ENCODE measurements at regions not wholly inside any gene's neighbourhood (a gene's known extent, or its start where the extent isn't known, plus 50 kb on each side); places are given as distances from the start of the nearest gene placed in this dataset.
"Not testable (repeated sequence)": the region's sequence is repeated elsewhere in the genome, so short reads cannot be mapped to it uniquely, and the experiment has no call there.

GRCh38 chr4:112750749-112751148, 113.8 kb downstream of the LARP7 start:
- H3K27ac ChIP-seq; ATAC-seq (replicated peaks in 6 of 8); H3K4me1 ChIP-seq (replicated peaks in 1 of 2); H3K4me3 ChIP-seq: not testable (repeated sequence)
- 92 to 100% (median 93%) methylated on average over 2 to 3 of the region's 7 CpGs; no CpG with 5 or more reads in 7 of the 10 experiments for WGBS, 10 experiments
- in situ Hi-C loops (cut with MboI; ENCODE audit: low pct_unique_long_range_greater_than_20kb in 2 of 9, low sequenced_read_pairs in 9 of 9, unreplicated experiment in 9 of 9), result loop anchor here in 4 of 9 experiments (25.0 kb wide), 3 partner anchors 113 to 337 kb away; partner anchors contain the start of genes LARP7 (in 1 of the 4) and ZGRF1 (in 1 of the 4)

DNA sequence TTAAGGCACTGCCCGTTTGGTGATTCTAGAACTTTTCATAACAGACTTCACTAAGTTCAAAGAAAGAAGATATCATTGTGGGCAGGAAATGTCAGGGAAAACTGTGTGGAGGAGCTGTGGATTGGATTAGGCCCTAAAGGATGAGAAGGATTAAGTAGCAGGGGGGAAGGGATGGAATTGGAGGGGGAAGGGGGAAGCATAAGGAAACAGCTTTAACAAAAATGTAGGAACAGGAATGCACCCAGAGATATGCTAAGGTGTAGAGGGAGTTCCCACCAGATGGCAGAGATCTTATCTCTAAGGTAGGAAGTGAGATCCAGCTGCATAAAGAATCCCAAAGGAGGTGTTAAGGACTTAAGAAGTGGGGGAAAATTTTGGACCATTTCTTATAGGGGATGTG, 114.5 kb downstream of the LARP7 start:
- Histone ChIP-seq H3K4me3 (no peak overlapping the region), H3K27ac (no peak overlapping the region), H3K4me1 (replicated peaks in 1 of 2) (peaks cover 0 to 5% of the 10 kb centered on the region in 2 donors)
- no peak for ATAC-seq (replicated peaks in 6 of 8)
- WGBS, 10 experiments, result 100% methylated on average over 1 of the region's 1 CpG; no CpG with 5 or more reads in 8 of the 10 experiments
- in situ Hi-C loops (cut with MboI; ENCODE audit: low pct_unique_long_range_greater_than_20kb in 2 of 9, low sequenced_read_pairs in 9 of 9, unreplicated experiment in 9 of 9), result loop anchor here in 4 of 9 experiments (25.0 kb wide), 3 partner anchors 114 to 336 kb away; partner anchors contain the start of genes LARP7 (in 1 of the 4) and ZGRF1 (in 1 of the 4)

GRCh38 chr4:112752061-112752460, 115.1 kb downstream of the LARP7 start:
- in situ Hi-C loops (cut with MboI; ENCODE audit: low pct_unique_long_range_greater_than_20kb in 2 of 9, low sequenced_read_pairs in 9 of 9, unreplicated experiment in 9 of 9), result loop anchor here in 4 of 9 experiments (25.0 kb wide), 3 partner anchors 115 to 335 kb away; partner anchors contain the start of genes LARP7 (in 1 of the 4) and ZGRF1 (in 1 of the 4)
- H3K27ac ChIP-seq, result no peak overlapping the region
- no peak for ATAC-seq (replicated peaks in 6 of 8)

DNA sequence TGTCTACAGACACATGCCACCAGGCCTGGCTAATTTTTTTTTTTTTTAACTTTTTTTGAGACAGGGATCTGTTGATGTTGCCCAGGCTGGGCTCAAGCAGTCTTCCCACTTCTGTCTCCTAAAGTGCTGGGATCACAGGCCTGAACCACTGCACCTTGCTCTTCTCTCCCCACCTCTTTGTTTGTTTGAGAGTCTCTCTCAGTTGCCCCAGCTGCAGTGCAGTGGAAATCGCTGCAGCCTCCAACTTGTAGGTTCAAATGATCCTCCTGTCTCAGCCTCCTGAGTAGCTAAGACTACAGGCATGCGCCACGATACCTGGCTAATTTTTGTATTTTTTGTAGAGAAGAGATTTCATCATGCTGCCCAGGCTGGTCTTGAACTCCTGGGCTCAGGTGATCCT, 115.6 kb downstream of the LARP7 start:
- H3K4me1 ChIP-seq (replicated peaks in 1 of 2), result peaks cover 0 to 5% of the 10 kb centered on the region in 2 donors
- no peak overlapping the region for H3K4me3 ChIP-seq
- WGBS, 10 experiments, result 40 to 100% (median 95%) methylated on average over 1 to 3 of the region's 3 CpGs; no CpG with 5 or more reads in 3 of the 10 experiments
- in situ Hi-C loops (cut with MboI; ENCODE audit: low pct_unique_long_range_greater_than_20kb in 2 of 9, low sequenced_read_pairs in 9 of 9, unreplicated experiment in 9 of 9), result loop anchor here in 4 of 9 experiments (25.0 kb wide), 3 partner anchors 115 to 335 kb away; partner anchors contain the start of genes LARP7 (in 1 of the 4) and ZGRF1 (in 1 of the 4)
- H3K27ac ChIP-seq, result no peak overlapping the region
- no peak for ATAC-seq (replicated peaks in 6 of 8)

More at GRCh38 chr4:112752061-112752460, 115.1 kb downstream of the LARP7 start:
- Histone ChIP-seq H3K4me3 (no peak overlapping the region), H3K4me1 (replicated peaks in 1 of 2) (peaks cover 0 to 5% of the 10 kb centered on the region in 2 donors)
- WGBS, 10 experiments, result 20 to 100% (median 82%) methylated on average over 1 of the region's 1 CpG; no CpG with 5 or more reads in 6 of the 10 experiments

GRCh38 chr4:112753333-112753732, 116.4 kb downstream of the LARP7 start:
- H3K4me1 ChIP-seq (replicated peaks in 1 of 2), result peaks cover 0 to 5% of the 10 kb centered on the region in 2 donors
- in situ Hi-C loops (cut with MboI; ENCODE audit: low pct_unique_long_range_greater_than_20kb in 2 of 9, low sequenced_read_pairs in 9 of 9, unreplicated experiment in 9 of 9), result loop anchor here in 4 of 9 experiments (25.0 kb wide), 3 partner anchors 116 to 334 kb away; partner anchors contain the start of genes LARP7 (in 1 of the 4) and ZGRF1 (in 1 of the 4)
- no peak overlapping the region for H3K4me3 ChIP-seq
- 80 to 100% (median 100%) methylated on average over 1 to 3 of the region's 3 CpGs; no CpG with 5 or more reads in 3 of the 10 experiments for WGBS, 10 experiments
- H3K27ac ChIP-seq, result no peak overlapping the region
- no peak for ATAC-seq (replicated peaks in 6 of 8)

- Histone ChIP-seq H3K4me3 (no peak overlapping the region), H3K4me1 (replicated peaks in 1 of 2) (peaks cover 5 to 6% of the 10 kb centered on the region in 2 donors), H3K27ac (peak overlapping the region in 1 of 2 donors; percentile 63)
- ATAC-seq (replicated peaks in 6 of 8), result peak in 3 of 8 experiments; percentile 35 to 60 (median 38)
- 0 to 100% (median 71%) methylated on average over 1 to 3 of the region's 4 CpGs; no CpG with 5 or more reads in 4 of the 10 experiments for WGBS, 10 experiments
- in situ Hi-C loops (cut with MboI; ENCODE audit: low pct_unique_long_range_greater_than_20kb in 2 of 9, low sequenced_read_pairs in 9 of 9, unreplicated experiment in 9 of 9), result loop anchor here in 4 of 9 experiments (25.0 kb wide), 3 partner anchors 122 to 328 kb away; partner anchors contain the start of genes LARP7 (in 1 of the 4) and ZGRF1 (in 1 of the 4)
Observed at GRCh38 chr4:112759313-112759712, 122.4 kb downstream of the LARP7 start.

DNA sequence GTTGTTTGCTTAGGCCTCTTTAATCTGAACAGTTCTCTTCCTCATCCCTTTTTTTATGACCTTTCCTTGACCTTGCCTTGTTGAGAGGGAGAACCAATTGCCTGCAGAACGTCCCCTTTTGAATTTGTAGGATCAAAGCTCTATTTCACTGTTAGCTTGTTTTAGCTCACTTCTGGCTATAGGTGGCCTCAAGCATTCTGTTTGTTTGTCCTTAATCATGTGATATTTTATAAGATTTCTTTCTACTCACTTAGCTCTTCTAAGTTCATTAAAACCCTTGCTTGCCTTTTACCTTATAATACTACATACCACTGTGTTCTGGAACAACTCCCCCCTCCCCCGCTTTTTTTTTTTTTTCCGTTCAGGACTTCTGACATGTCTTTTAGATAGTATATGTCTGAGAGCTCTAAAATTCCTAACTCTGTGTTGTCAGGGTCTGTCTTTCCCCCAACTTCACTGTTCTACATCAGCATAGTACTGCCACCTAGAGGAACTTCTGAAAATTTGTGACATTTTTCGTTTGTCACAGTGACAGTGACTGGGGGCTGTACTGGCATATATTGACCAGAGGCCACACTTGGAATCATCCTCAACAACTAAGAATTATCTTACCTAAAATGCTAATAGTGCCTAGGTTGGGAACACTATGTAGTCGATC, 128.5 kb downstream of the LARP7 start:
- Histone ChIP-seq H3K4me1 (replicated peaks in 1 of 2) (peaks cover 0 to 3% of the 10 kb centered on the region in 2 donors), H3K4me3 (no peak overlapping the region), H3K27ac (no peak overlapping the region)
- 5 to 45% (median 23%) methylated on average over 2 to 5 of the region's 5 CpGs; no CpG with 5 or more reads in 1 of the 10 experiments for WGBS, 10 experiments
- in situ Hi-C loops (cut with MboI; ENCODE audit: low pct_unique_long_range_greater_than_20kb in 2 of 9, low sequenced_read_pairs in 9 of 9, unreplicated experiment in 9 of 9), result loop anchor here in 5 of 9 experiments (5.0 to 25.0 kb wide), 6 partner anchors 128 to 322 kb away; partner anchors contain the start of genes LARP7 (in 4 of the 5) and ZGRF1 (in 4 of the 5)
- peak in 7 of 8 experiments; percentile 25 to 84 (median 44) for ATAC-seq (replicated peaks in 6 of 8)

DNA sequence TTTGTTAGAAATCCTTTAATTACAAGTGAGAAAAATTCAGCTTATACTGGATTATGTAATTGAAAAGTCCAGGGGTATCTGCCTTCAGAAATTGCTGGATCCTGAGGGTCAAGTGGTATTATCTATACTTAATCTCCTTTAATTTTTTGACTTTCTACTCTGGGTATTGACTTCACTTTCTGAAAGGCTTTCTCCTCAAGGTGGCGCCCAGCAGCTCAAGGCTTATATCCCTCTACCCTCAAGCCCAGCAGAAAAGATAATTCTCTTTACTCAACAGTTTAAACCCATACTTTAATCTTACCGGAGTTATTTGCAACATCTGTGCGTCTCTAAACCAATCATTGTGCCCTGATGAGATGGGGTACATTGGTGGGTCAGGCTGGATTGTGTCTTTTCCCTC, 129.5 kb downstream of the LARP7 start:
- in situ Hi-C loops (cut with MboI; ENCODE audit: low pct_unique_long_range_greater_than_20kb in 2 of 9, low sequenced_read_pairs in 9 of 9, unreplicated experiment in 9 of 9), result loop anchor here in 5 of 9 experiments (5.0 to 25.0 kb wide), 6 partner anchors 129 to 321 kb away; partner anchors contain the start of genes LARP7 (in 4 of the 5) and ZGRF1 (in 4 of the 5)
- H3K4me3 ChIP-seq, result no peak overlapping the region
- peak in 4 of 8 experiments; percentile 13 to 58 (median 52) for ATAC-seq (replicated peaks in 6 of 8)
- no peak overlapping the region for H3K27ac ChIP-seq
- H3K4me1 ChIP-seq (replicated peaks in 1 of 2), result peaks cover 0 to 3% of the 10 kb centered on the region in 2 donors
- 0 to 75% (median 45%) methylated on average over 1 to 3 of the region's 3 CpGs; no CpG with 5 or more reads in 4 of the 10 experiments for WGBS, 10 experiments

DNA sequence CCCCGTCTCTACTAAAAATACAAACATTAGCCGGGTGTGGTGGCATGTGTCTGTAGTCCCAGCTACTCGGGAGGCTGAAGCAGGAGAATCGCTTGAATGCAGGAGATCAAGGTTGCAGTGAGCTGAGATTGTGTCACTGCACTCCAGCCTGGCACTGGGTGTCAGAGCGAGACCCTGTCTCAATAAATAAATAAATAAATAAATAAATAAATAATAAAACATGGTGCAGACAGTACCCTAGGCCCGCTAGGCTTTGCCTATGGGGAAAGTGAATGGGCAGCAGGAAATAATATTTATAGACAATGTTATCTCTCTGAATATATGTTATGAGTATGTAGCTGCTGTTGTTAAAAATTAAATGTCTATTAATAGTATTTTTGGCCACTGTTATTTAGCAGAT, 130.4 kb downstream of the LARP7 start:
- Histone ChIP-seq H3K27ac (no peak overlapping the region), H3K4me3 (no peak overlapping the region), H3K4me1 (replicated peaks in 1 of 2) (peaks cover 0 to 3% of the 10 kb centered on the region in 2 donors)
- in situ Hi-C loops (cut with MboI; ENCODE audit: low pct_unique_long_range_greater_than_20kb in 2 of 9, low sequenced_read_pairs in 9 of 9, unreplicated experiment in 9 of 9), result loop anchor here in 5 of 9 experiments (5.0 to 25.0 kb wide), 6 partner anchors 130 to 320 kb away; partner anchors contain the start of genes LARP7 (in 4 of the 5) and ZGRF1 (in 4 of the 5)
- no peak for ATAC-seq (replicated peaks in 6 of 8)
- 73 to 100% (median 90%) methylated on average over 1 to 6 of the region's 6 CpGs; no CpG with 5 or more reads in 2 of the 10 experiments for WGBS, 10 experiments

- peak in 2 of 8 experiments; percentile 36 to 90 for ATAC-seq (replicated peaks in 6 of 8)
- H3K4me3 ChIP-seq, result no peak overlapping the region
- 62 to 96% (median 84%) methylated on average over 2 to 5 of the region's 5 CpGs; no CpG with 5 or more reads in 4 of the 10 experiments for WGBS, 10 experiments
- in situ Hi-C loops (cut with MboI; ENCODE audit: low pct_unique_long_range_greater_than_20kb in 2 of 9, low sequenced_read_pairs in 9 of 9, unreplicated experiment in 9 of 9), result loop anchor here in 4 of 9 experiments (25.0 kb wide), 3 partner anchors 133 to 317 kb away; partner anchors contain the start of genes LARP7 (in 1 of the 4) and ZGRF1 (in 1 of the 4)
- peaks cover 0 to 3% of the 10 kb centered on the region in 2 donors for H3K4me1 ChIP-seq (replicated peaks in 1 of 2)
- no peak overlapping the region for H3K27ac ChIP-seq
Observed at GRCh38 chr4:112770114-112770513, 133.2 kb downstream of the LARP7 start.

GRCh38 chr4:112775801-112776200, 138.9 kb downstream of the LARP7 start:
- in situ Hi-C loops (cut with MboI; ENCODE audit: low pct_unique_long_range_greater_than_20kb in 2 of 9, low sequenced_read_pairs in 9 of 9, unreplicated experiment in 9 of 9), result no loop called here
- no peaks in the 10 kb centered on the region for H3K4me1 ChIP-seq (replicated peaks in 1 of 2)

GRCh38 chr4:112776535-112776934, 139.6 kb downstream of the LARP7 start:
- no peaks in the 10 kb centered on the region for H3K4me1 ChIP-seq (replicated peaks in 1 of 2)
- WGBS, 10 experiments, result 25 to 100% (median 100%) methylated on average over 1 of the region's 1 CpG; no CpG with 5 or more reads in 1 of the 10 experiments
- in situ Hi-C loops (cut with MboI; ENCODE audit: low pct_unique_long_range_greater_than_20kb in 2 of 9, low sequenced_read_pairs in 9 of 9, unreplicated experiment in 9 of 9), result no loop called here

More at GRCh38 chr4:112775801-112776200, 138.9 kb downstream of the LARP7 start:
- no peak overlapping the region for H3K27ac ChIP-seq
- WGBS, 10 experiments, result 64 to 100% (median 92%) methylated on average over 1 to 6 of the region's 7 CpGs
- peak in 2 of 8 experiments; percentile 19 to 24 for ATAC-seq (replicated peaks in 6 of 8)
- no peak overlapping the region for H3K4me3 ChIP-seq

More at GRCh38 chr4:112776535-112776934, 139.6 kb downstream of the LARP7 start:
- Histone ChIP-seq H3K4me3 (no peak overlapping the region), H3K27ac (no peak overlapping the region)
- ATAC-seq (replicated peaks in 6 of 8), result peak in 3 of 8 experiments; percentile 64 to 73 (median 68)

Data from motor neuron (in vitro differentiated cells).